Activated T-helper 17 cell treated with anti-CD3 and anti-CD28 coated beads, Interleukin-2, amount 50 U/mL, for 72 hours (primary cell): ENCODE measurements at regions not wholly inside any gene's neighbourhood (a gene's known extent, or its start where the extent isn't known, plus 50 kb on each side); places are given as distances from the start of the nearest gene placed in this dataset.
"Not testable (repeated sequence)": the region's sequence is repeated elsewhere in the genome, so short reads cannot be mapped to it uniquely, and the experiment has no call there.

ENCODE experiments used
- ATAC-seq: fragments of 150-1000 bp; cut with Tn5 transposase; replicated peaks from 2 replicates; pipeline ENCODE4 v1.10.0; 2021; ENCODE audit warnings: mild to moderate bottlenecking, moderate library complexity
- H3K27ac Mint-ChIP-seq: one replicate; pipeline ENCODE4 v1.8.0; 2022; ENCODE audit warnings: mixed read lengths
- H3K27me3 Mint-ChIP-seq: one replicate; pipeline ENCODE4 v1.8.0; 2022; ENCODE audit warnings: mixed read lengths
- H3K36me3 Mint-ChIP-seq: one replicate; pipeline ENCODE4 v1.8.0; 2022; ENCODE audit warnings: low read depth, mild to moderate bottlenecking, mixed read lengths
- H3K4me1 Mint-ChIP-seq: one replicate; pipeline ENCODE4 v1.8.0; 2022; ENCODE audit warnings: mixed read lengths
- H3K4me3 Mint-ChIP-seq: one replicate; pipeline ENCODE4 v1.8.0; 2022; ENCODE audit warnings: mild to moderate bottlenecking, mixed read lengths
- H3K9me3 Mint-ChIP-seq: one replicate; pipeline ENCODE4 v1.8.0; 2022; ENCODE audit warnings: mixed read lengths

- ATAC-seq = no peak
- H3K36me3 Mint-ChIP-seq = no peaks in the 10 kb centered on the region
- H3K27me3 Mint-ChIP-seq = no peaks in the 10 kb centered on the region
- no peak overlapping the region for H3K27ac Mint-ChIP-seq
- no peaks in the 10 kb centered on the region for H3K4me1 Mint-ChIP-seq
- H3K4me3 Mint-ChIP-seq = no peak overlapping the region
- H3K9me3 Mint-ChIP-seq = peaks cover 12% of the 10 kb centered on the region
Observed at GRCh38 chr2:83168377-83168776, 1290.7 kb downstream of the SUCLG1 start.

GRCh38 chr2:83162421-83162820 lies 1296.7 kb downstream of the SUCLG1 start:
- Mint-ChIP-seq H3K27ac (no peak overlapping the region), H3K4me1 (no peaks in the 10 kb centered on the region), H3K9me3 (peaks cover 5% of the 10 kb centered on the region), H3K4me3 (no peak overlapping the region), H3K27me3 (no peaks in the 10 kb centered on the region), H3K36me3 (no peaks in the 10 kb centered on the region)
- ATAC-seq = no peak

DNA sequence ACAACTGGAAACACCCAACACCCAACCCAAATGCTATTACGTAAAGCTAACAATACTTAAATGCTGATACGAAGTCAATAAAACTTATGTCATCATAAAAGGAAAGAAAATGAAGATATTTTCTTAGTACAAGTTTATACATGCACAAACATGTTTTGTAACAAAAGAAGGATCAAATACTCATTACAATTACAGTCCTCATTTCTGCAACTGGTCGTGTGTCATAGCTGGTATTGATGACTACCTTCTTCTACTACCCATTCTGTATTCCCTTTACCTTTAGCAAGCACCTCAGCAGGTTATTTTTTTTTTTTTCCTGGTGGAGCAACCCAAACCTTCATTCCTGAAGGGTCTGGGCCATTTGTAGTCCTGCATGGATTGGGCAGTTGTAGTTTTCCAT lies 1298.5 kb downstream of the SUCLG1 start:
- H3K4me3 Mint-ChIP-seq = no peak overlapping the region
- H3K4me1 Mint-ChIP-seq = no peaks in the 10 kb centered on the region
- H3K36me3 Mint-ChIP-seq = no peaks in the 10 kb centered on the region
- ATAC-seq = no peak
- no peak overlapping the region for H3K27ac Mint-ChIP-seq
- no peaks in the 10 kb centered on the region for H3K27me3 Mint-ChIP-seq
- peaks cover 14% of the 10 kb centered on the region for H3K9me3 Mint-ChIP-seq

DNA sequence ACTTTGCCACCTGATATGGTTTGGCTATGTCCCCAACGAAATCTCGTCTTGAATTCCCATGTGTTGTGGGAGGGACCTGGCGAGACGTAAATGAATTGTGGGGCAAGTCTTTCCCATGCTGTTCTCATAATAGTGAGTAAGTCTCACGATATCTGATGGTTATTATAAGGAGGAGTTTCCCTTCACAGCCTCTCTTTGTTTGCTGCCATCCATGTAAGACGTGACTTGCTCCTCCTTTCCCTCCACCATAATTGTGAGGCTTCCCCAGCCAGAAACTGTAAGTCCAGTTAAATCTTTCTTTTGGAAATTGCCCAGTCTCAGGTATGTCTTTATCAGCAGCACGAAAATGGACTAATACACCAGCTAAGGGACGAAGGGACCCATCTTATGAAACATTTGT lies 1303.3 kb downstream of the SUCLG1 start:
- no peaks in the 10 kb centered on the region for H3K36me3 Mint-ChIP-seq
- H3K9me3 Mint-ChIP-seq = peaks cover 14% of the 10 kb centered on the region
- ATAC-seq = no peak
- no peak overlapping the region for H3K27ac Mint-ChIP-seq
- no peaks in the 10 kb centered on the region for H3K27me3 Mint-ChIP-seq
- no peak overlapping the region for H3K4me3 Mint-ChIP-seq
- no peaks in the 10 kb centered on the region for H3K4me1 Mint-ChIP-seq

DNA sequence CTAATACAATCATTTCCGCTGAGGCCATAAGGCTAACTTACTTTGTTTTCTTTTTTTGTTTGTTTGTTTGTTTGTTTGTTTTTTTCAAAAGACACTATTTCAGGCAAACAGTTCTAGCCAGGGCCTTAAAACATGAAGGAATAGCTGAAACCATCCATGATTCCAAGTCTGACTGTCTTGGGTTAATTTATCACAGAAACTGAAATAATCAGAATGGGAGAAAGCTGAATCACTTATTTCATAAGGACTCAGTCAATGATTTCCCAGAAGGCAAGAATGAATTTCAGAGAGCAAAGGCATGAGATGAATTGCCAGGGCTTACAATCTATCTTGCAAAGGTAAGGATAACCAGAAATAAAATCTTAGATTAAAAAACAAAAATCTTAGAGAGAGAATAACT lies 1315.1 kb downstream of the SUCLG1 start:
- Mint-ChIP-seq H3K9me3 (peaks cover 22% of the 10 kb centered on the region), H3K36me3 (no peaks in the 10 kb centered on the region), H3K4me3 (no peak overlapping the region), H3K4me1 (no peaks in the 10 kb centered on the region), H3K27me3 (no peaks in the 10 kb centered on the region), H3K27ac (no peak overlapping the region)
- no peak for ATAC-seq

DNA sequence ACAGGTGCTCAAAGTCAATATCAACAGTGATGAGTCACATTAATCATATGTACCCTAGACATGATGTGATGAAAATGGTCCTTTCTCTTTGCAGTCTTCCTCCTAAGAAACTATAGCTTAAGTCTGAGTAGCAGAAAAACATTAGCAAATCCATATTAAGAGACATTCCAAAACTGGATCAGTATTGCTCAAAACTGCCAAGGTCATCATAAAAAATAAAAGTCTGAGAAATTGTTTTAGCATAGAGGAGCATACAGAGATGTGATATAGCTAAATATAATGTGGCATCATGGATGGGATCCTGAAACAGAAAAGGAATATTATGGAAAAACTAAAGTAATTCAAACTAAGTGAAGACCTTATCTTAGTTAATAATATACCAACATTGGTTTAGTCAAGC lies 1316.1 kb downstream of the SUCLG1 start:
- no peaks in the 10 kb centered on the region for H3K27me3 Mint-ChIP-seq
- no peaks in the 10 kb centered on the region for H3K4me1 Mint-ChIP-seq
- H3K9me3 Mint-ChIP-seq = peaks cover 22% of the 10 kb centered on the region
- H3K27ac Mint-ChIP-seq = no peak overlapping the region
- ATAC-seq = no peak
- H3K4me3 Mint-ChIP-seq = no peak overlapping the region
- H3K36me3 Mint-ChIP-seq = no peaks in the 10 kb centered on the region

- H3K9me3 Mint-ChIP-seq = peaks cover 8% of the 10 kb centered on the region
Observed at GRCh38 chr2:83115606-83116005, 1343.5 kb downstream of the SUCLG1 start.

DNA sequence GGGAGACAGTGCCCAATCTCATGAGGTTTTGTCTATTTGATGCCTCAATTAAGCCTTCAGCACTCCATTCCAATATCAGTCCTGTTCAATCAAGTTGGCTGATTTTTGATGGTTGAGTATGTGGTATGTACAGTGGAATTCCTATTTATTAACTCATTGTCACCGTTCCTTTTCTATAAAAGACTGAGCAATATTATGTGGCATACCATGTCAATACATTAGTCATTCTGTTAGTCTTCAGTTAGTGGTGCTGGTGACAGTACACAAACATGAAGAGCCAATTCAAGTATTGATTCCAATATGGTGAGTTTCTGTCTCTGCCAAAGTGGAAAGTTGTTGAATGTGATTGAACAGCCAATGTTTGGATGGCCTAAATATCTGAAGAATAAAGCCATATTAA lies 1343.9 kb downstream of the SUCLG1 start:
- ATAC-seq = no peak
- H3K4me1 Mint-ChIP-seq = no peaks in the 10 kb centered on the region
- no peak overlapping the region for H3K4me3 Mint-ChIP-seq
- no peaks in the 10 kb centered on the region for H3K36me3 Mint-ChIP-seq
- peaks cover 7% of the 10 kb centered on the region for H3K9me3 Mint-ChIP-seq
- no peaks in the 10 kb centered on the region for H3K27me3 Mint-ChIP-seq
- no peak overlapping the region for H3K27ac Mint-ChIP-seq

More at GRCh38 chr2:83115606-83116005, 1343.5 kb downstream of the SUCLG1 start:
- Mint-ChIP-seq H3K36me3 (no peaks in the 10 kb centered on the region), H3K4me3 (no peak overlapping the region), H3K4me1 (no peaks in the 10 kb centered on the region), H3K27me3 (no peaks in the 10 kb centered on the region), H3K27ac (no peak overlapping the region)
- ATAC-seq = no peak

DNA sequence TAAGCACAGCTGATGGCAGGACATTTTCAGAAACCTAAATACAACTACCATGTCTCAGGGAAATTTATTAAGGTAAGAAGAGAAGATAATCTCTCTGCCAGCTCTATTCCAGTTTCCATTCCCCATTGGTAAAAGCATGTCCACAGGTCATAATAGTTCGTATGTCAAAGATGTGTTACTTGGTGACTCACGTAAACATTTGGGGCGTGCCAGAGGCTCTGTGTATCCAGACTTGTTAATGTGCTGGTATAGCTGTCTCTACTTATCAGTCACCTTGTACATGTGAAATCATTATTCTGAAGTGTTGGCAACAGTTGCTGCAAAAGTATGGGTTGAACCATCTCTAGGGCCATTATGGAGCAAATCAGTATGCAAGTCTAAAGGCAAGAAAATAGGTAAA lies 1345.1 kb downstream of the SUCLG1 start:
- Mint-ChIP-seq H3K9me3 (peaks cover 4% of the 10 kb centered on the region), H3K27me3 (no peaks in the 10 kb centered on the region), H3K27ac (no peak overlapping the region), H3K4me1 (no peaks in the 10 kb centered on the region), H3K36me3 (no peaks in the 10 kb centered on the region), H3K4me3 (no peak overlapping the region)
- no peak for ATAC-seq

DNA sequence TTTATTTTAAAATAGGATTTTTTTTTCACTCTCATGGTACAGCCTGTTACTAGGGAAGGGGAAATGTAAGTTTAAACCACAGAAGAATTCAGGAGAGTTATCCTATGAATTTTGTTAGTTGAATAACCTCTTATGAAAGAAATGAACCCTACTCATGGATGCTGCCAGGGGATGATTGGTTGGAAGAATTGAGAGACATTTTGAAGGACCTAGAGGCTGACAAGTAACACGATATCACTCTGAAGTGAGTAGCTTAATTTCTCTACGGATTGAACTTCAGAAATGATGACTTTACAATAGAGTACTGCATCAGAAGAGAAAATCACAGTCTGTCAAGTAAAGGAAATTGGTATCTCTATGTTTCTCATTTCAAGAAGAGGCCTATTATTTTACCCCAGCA lies 1346.2 kb downstream of the SUCLG1 start:
- Mint-ChIP-seq H3K4me1 (no peaks in the 10 kb centered on the region), H3K27ac (no peak overlapping the region), H3K36me3 (no peaks in the 10 kb centered on the region), H3K27me3 (no peaks in the 10 kb centered on the region), H3K4me3 (no peak overlapping the region), H3K9me3 (peaks cover 4% of the 10 kb centered on the region)
- ATAC-seq = no peak

DNA sequence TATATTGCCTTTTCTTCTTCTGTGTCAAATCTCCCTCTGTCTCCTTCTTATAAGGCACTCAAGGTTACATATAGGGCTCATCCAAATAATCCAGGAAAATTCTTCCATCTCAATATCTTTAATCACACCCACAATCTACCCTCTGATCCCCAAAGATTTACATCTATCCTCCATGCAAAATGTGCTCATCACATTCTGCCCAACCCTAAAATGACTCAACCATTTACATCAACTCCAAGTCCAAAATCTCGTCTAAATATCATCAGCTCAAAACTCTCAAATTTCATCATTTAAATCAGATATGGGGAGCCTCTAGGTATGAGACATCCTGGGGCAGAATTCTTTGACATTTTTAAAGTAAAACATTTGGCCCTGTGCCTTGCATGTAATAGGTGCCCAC lies 1349.8 kb downstream of the SUCLG1 start:
- Mint-ChIP-seq H3K27ac (no peak overlapping the region), H3K27me3 (no peaks in the 10 kb centered on the region), H3K36me3 (no peaks in the 10 kb centered on the region), H3K9me3 (peaks cover 7% of the 10 kb centered on the region), H3K4me3 (no peak overlapping the region), H3K4me1 (no peaks in the 10 kb centered on the region)
- ATAC-seq = no peak

DNA sequence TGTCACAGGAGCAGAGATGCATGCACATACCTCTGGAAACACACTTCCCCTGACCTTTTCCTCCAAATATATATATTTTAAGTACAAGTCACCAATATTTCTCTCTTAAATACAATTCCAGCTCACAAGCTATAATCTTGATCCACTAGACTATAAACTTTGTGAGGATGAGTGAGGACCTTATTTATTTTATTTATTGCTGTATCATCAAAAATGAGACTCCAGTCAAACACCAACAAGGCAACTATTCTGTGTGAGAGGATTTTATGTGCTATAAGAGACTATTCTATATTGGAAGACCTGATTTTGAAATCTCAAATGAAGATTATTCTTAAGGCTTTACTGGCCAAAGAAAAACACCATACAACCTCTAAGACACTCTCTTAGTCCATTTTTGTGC lies 1352.2 kb downstream of the SUCLG1 start:
- Mint-ChIP-seq H3K9me3 (peaks cover 7% of the 10 kb centered on the region), H3K4me1 (no peaks in the 10 kb centered on the region), H3K4me3 (no peak overlapping the region), H3K27ac (no peak overlapping the region), H3K27me3 (no peaks in the 10 kb centered on the region), H3K36me3 (no peaks in the 10 kb centered on the region)
- no peak for ATAC-seq

- no peaks in the 10 kb centered on the region for H3K4me1 Mint-ChIP-seq
- no peak for ATAC-seq
- H3K4me3 Mint-ChIP-seq = no peak overlapping the region
- no peak overlapping the region for H3K27ac Mint-ChIP-seq
- H3K9me3 Mint-ChIP-seq = peaks cover 7% of the 10 kb centered on the region
- H3K27me3 Mint-ChIP-seq = no peaks in the 10 kb centered on the region
- no peaks in the 10 kb centered on the region for H3K36me3 Mint-ChIP-seq
Observed at GRCh38 chr2:83104202-83104601, 1354.9 kb downstream of the SUCLG1 start.

DNA sequence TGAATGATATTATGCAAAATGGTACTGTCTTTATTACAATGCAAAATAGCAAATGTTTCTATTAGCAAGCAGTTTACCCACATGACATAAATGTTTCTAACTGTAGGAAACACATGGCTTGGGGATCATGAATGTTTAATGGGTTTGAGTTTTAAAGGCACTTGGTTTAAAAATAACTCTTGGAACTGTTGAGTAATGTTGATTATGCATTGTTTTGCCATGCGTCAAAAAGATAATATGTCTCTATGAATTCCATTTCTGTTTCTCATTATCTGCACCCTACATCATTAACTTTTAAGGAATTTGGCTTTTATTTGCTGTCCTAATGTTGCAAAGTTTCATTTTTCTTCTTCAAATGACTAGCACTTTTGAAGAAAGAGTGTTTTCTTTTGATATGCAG lies 1355.5 kb downstream of the SUCLG1 start:
- no peaks in the 10 kb centered on the region for H3K36me3 Mint-ChIP-seq
- no peak overlapping the region for H3K4me3 Mint-ChIP-seq
- no peak overlapping the region for H3K27ac Mint-ChIP-seq
- no peaks in the 10 kb centered on the region for H3K27me3 Mint-ChIP-seq
- H3K9me3 Mint-ChIP-seq = peaks cover 7% of the 10 kb centered on the region
- no peaks in the 10 kb centered on the region for H3K4me1 Mint-ChIP-seq
- no peak for ATAC-seq

DNA sequence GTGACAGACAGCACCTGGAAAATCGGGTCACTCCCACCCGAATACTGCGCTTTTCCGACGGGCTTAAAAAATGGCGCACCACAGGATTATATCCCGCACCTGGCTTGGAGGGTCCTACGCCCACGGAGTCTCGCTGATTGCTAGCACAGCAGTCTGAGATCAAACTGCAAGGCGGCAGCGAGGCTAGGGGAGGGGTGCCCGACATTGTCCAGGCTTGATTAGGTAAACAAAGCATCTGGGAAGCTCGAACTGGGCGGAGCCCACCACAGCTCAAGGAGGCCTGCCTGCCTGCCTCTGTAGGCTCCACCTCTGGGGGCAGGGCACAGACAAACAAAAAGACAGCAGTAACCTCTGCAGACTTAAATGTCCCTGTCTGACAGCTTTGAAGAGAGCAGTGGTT lies 1370.0 kb downstream of the SUCLG1 start:
- H3K4me3 Mint-ChIP-seq, ATAC-seq, H3K9me3 Mint-ChIP-seq, H3K36me3 Mint-ChIP-seq, H3K27me3 Mint-ChIP-seq, H3K4me1 Mint-ChIP-seq, H3K27ac Mint-ChIP-seq: not testable (repeated sequence)

DNA sequence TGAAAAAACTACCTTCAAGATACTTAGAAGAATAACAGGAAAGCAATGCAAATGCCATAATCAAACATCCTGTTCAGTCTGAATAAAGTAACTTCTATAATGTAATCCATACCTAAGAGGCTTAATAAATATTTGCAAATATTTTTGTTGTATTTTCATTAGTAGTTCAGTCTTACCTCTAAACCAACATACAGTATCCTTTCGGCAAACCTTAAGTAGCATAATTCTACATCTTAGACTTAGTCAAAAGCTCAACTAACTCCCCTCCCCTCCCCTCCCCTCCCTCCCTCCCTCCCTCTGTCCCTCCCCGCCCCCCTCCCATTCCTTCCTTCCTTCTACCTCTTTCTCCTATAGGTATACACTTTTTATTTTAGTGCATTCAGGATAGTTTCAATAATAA lies 1373.2 kb downstream of the SUCLG1 start:
- Mint-ChIP-seq H3K9me3 (peaks cover 8% of the 10 kb centered on the region), H3K4me1 (no peaks in the 10 kb centered on the region), H3K27me3 (no peaks in the 10 kb centered on the region), H3K27ac (no peak overlapping the region), H3K36me3 (no peaks in the 10 kb centered on the region), H3K4me3 (no peak overlapping the region)
- ATAC-seq = no peak
